Uterus (tissue), 2 donors: ENCODE measurements at regions not wholly inside any gene's neighbourhood (a gene's known extent, or its start where the extent isn't known, plus 50 kb on each side); places are given as distances from the start of the nearest gene placed in this dataset.

ENCODE experiments used
- CTCF ChIP-seq, 4 experiments: fragments of 200-600 bp in 2 of 4; fragments of 450-650 bp in 2 of 4; sonication (generic) in 2 of 4; IDR thresholded peaks; one replicate each; pipeline ENCODE4 v1.5.1; 2016 to 2019; ENCODE audit warnings: antibody characterized with exemption in 4 of 4, mild to moderate bottlenecking in 2 of 4, moderate library complexity in 1 of 4
- POLR2A ChIP-seq, 2 donors: fragments of 450-650 bp; IDR thresholded peaks; one replicate each; pipeline ENCODE4 v1.6.1; 2016; ENCODE audit warnings: antibody characterized with exemption in 2 of 2, mild to moderate bottlenecking in 1 of 2, moderate library complexity in 1 of 2

GRCh38 chr2:48257456-48257855 is 57.0 kb upstream of the FOXN2 start:
- TF ChIP-seq CTCF (IDR thresholded peaks at IDR 0.05) = no peak
- no peak for TF ChIP-seq POLR2A (IDR thresholded peaks at IDR 0.05)
